ENCODE measurements at regions not wholly inside any gene's neighbourhood (a gene's known extent, or its start where the extent isn't known, plus 50 kb on each side); places are given as distances from the start of the nearest gene placed in this dataset.

- TF ChIP-seq ZNF331 (CRISPR knock-in tag; IDR thresholded peaks at IDR 0.05; ENCODE audit: low read depth) (no peak), NANOG (IDR thresholded peaks at IDR 0.05; ENCODE audit: borderline replicate concordance) (no peak), STAT1 (IDR thresholded peaks at IDR 0.05; ENCODE audit: unreplicated experiment) (no peak), POLR2AphosphoS5 (IDR thresholded peaks at IDR 0.05; ENCODE audit: low read depth) (no peak)
These were observed 403.1 kb downstream of the RRAGC start (continued) for GRCh38 chr1:38456531-38456876.

- Mint-ChIP-seq H3K27me3 (ENCODE audit: insufficient read depth, low read depth, poor library complexity) (peaks cover 10% of the 10 kb centered on the region), H3K27ac (no peak overlapping the region), H3K4me3 (no peak overlapping the region), H3K9me3 (no peaks in the 10 kb centered on the region; the same call in 2 of the 3 replicates), H3K4me1 (peaks cover 23% of the 10 kb centered on the region), H3K36me3 (ENCODE audit: low read depth) (peaks cover 18% of the 10 kb centered on the region; the same call in 2 of the 3 replicates)
- TF ChIP-seq CREB1 (CRISPR knock-in tag; IDR thresholded peaks at IDR 0.05; ENCODE audit: low read depth) (no peak), STAT1 (IDR thresholded peaks at IDR 0.05; ENCODE audit: unreplicated experiment) (no peak), EZH2phosphoT487 (IDR thresholded peaks at IDR 0.05; ENCODE audit: unreplicated experiment) (no peak), NANOG (IDR thresholded peaks at IDR 0.05; ENCODE audit: borderline replicate concordance) (no peak), ZNF462 (CRISPR knock-in tag; IDR thresholded peaks at IDR 0.05) (no peak), CTCF (conservative IDR thresholded peaks at IDR 0.05; ENCODE audit: low read depth in 2 of 2) (no peak), JUNB (IDR thresholded peaks at IDR 0.05; ENCODE audit: unreplicated experiment) (no peak), ZNF114 (CRISPR knock-in tag; IDR thresholded peaks at IDR 0.05) (no peak), ZNF331 (CRISPR knock-in tag; IDR thresholded peaks at IDR 0.05; ENCODE audit: low read depth) (no peak), EZH2 (IDR thresholded peaks at IDR 0.05; ENCODE audit: low read depth, unreplicated experiment) (no peak), POLR2AphosphoS5 (IDR thresholded peaks at IDR 0.05; ENCODE audit: low read depth) (no peak)
- TF ChIP-seq, protein P1, sequence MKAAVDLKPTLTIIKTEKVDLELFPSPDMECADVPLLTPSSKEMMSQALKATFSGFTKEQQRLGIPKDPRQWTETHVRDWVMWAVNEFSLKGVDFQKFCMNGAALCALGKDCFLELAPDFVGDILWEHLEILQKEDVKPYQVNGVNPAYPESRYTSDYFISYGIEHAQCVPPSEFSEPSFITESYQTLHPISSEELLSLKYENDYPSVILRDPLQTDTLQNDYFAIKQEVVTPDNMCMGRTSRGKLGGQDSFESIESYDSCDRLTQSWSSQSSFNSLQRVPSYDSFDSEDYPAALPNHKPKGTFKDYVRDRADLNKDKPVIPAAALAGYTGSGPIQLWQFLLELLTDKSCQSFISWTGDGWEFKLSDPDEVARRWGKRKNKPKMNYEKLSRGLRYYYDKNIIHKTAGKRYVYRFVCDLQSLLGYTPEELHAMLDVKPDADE (IDR thresholded peaks at IDR 0.05), result no peak
- Histone ChIP-seq H3K79me2 (replicated peaks; ENCODE audit: insufficient read depth) (no peaks in the 10 kb centered on the region), H3K36me3 (ENCODE audit: insufficient read depth) (no peaks in the 10 kb centered on the region), H4K20me1 (replicated peaks; ENCODE audit: insufficient read depth) (no peaks in the 10 kb centered on the region), H3F3A (replicated peaks; ENCODE audit: low read depth) (no peaks in the 10 kb centered on the region), H3K4me1 (ENCODE audit: insufficient read depth) (peaks cover 13% of the 10 kb centered on the region), H3K4me2 (no peak overlapping the region), H3K9me2 (ENCODE audit: insufficient read depth) (peaks cover 9% of the 10 kb centered on the region; the same call in 1 of the 2 replicates), H2AFZ (no peak overlapping the region), H3K27ac (ENCODE audit: low read depth) (no peak overlapping the region), H3K27me3 (ENCODE audit: insufficient read depth) (no peaks in the 10 kb centered on the region), H3K4me3 (no peak overlapping the region)
- ATAC-seq (no peak), DNase-seq (ENCODE audit: low spot score) (no peak)
These were observed 403.6 kb downstream of the RRAGC start for GRCh38 chr1:38455829-38456530.

Data from GM23338 (cell line).